Neuron (in vitro differentiated cells): ENCODE measurements at regions not wholly inside any gene's neighbourhood (a gene's known extent, or its start where the extent isn't known, plus 50 kb on each side); places are given as distances from the start of the nearest gene placed in this dataset.
"Not testable (repeated sequence)": the region's sequence is repeated elsewhere in the genome, so short reads cannot be mapped to it uniquely, and the experiment has no call there.

ENCODE experiments used
- H2AFZ ChIP-seq: one replicate; pipeline ENCODE4 v1.6.1; 2013; ENCODE audit warnings: low read depth, mild to moderate bottlenecking, inconsistent platforms, low read length, moderate library complexity
- H3K27me3 ChIP-seq: one replicate; pipeline ENCODE4 v1.6.1; 2013; ENCODE audit warnings: low read length; ENCODE audit not compliant: insufficient read depth
- H3K36me3 ChIP-seq: one replicate; pipeline ENCODE4 v1.6.1; 2013; ENCODE audit warnings: low read length; ENCODE audit not compliant: insufficient read depth
- H3K4me1 ChIP-seq: one replicate; pipeline ENCODE4 v1.6.1; 2013; ENCODE audit warnings: low read length; ENCODE audit not compliant: insufficient read depth
- H3K4me3 ChIP-seq: 2 replicates; pipeline ENCODE4 v1.5.1; 2013; ENCODE audit warnings: mild to moderate bottlenecking, low read length, moderate library complexity
- H3K9me3 ChIP-seq: one replicate; pipeline ENCODE4 v1.6.1; 2013; ENCODE audit warnings: low read length

- H3K4me1 ChIP-seq, result no peaks in the 10 kb centered on the region
- H3K4me3 ChIP-seq, result no peak overlapping the region
- H2AFZ ChIP-seq, result no peak overlapping the region
- no peaks in the 10 kb centered on the region for H3K9me3 ChIP-seq
- no peaks in the 10 kb centered on the region for H3K36me3 ChIP-seq
- H3K27me3 ChIP-seq, result no peaks in the 10 kb centered on the region
Observed at GRCh38 chr2:131646669-131647297, 119.1 kb downstream of the CCDC74A start.

DNA sequence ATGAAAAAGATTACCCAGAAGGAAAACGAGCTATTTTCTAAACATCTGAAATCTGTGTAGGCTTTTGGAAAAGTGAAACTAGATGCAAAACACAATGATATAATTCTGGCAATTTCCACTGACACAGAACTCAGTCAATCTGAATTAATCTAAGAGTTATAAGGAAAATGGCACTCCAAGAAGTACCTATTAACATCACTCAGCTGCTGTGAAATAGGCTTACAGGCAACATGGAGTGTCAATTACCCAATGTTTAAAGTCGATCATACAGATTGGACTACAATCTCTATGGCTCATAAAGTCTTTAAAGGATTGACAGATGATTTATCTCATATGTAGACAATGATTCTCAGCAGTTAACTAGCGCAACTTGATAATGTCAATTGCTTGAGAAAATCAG lies 120.9 kb downstream of the CCDC74A start:
- H3K4me3 ChIP-seq, H3K27me3 ChIP-seq, H3K9me3 ChIP-seq, H3K4me1 ChIP-seq, H2AFZ ChIP-seq, H3K36me3 ChIP-seq: not testable (repeated sequence)

DNA sequence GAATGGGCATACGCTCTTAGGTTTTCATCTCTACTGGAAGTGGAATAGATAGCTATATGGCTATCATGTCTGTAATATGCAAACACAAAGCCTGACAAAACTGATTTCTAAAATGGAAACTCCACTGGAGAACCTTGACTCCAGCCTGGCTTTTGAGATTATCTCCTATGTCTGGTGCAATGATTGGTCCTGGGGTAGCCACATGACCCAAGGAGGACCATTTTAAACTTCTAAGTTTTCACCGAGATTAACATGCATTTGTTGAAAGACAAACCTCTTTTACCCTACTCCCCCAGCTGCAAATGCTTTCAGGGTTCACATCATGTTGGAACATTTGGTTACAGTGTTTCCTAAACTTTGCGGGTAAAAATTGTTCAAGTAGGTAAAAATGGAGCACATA lies 124.6 kb downstream of the CCDC74A start:
- H2AFZ ChIP-seq, H3K4me1 ChIP-seq, H3K36me3 ChIP-seq, H3K27me3 ChIP-seq, H3K9me3 ChIP-seq, H3K4me3 ChIP-seq: not testable (repeated sequence)

DNA sequence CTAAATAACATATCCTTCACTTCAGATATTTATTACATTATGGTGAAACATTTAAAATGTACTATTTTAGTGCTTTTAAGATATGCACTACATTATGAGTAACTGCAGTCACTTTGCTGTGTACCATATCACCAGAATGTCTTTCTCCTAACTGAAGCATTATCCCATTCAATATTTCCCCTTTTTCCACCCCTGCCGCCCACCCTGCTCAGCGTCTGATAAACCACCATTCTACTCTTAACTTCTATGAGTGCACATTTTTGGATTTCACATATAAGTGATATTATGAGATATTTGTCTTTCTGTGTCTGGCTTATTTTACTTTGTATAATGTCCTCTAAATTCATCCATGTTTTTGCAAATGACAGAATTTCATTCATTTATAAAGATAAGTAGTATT lies 126.4 kb downstream of the CCDC74A start:
- not testable (repeated sequence) for H3K27me3 ChIP-seq, H3K9me3 ChIP-seq, H3K36me3 ChIP-seq, H2AFZ ChIP-seq, H3K4me3 ChIP-seq, H3K4me1 ChIP-seq

GRCh38 chr2:131656816-131657633 lies 129.3 kb downstream of the CCDC74A start:
- no peak overlapping the region for H3K4me3 ChIP-seq
- no peak overlapping the region for H2AFZ ChIP-seq
- H3K4me1 ChIP-seq, result no peaks in the 10 kb centered on the region
- H3K9me3 ChIP-seq, result peaks cover 2% of the 10 kb centered on the region
- H3K27me3 ChIP-seq, result peaks cover 7% of the 10 kb centered on the region
- H3K36me3 ChIP-seq, result no peaks in the 10 kb centered on the region

DNA sequence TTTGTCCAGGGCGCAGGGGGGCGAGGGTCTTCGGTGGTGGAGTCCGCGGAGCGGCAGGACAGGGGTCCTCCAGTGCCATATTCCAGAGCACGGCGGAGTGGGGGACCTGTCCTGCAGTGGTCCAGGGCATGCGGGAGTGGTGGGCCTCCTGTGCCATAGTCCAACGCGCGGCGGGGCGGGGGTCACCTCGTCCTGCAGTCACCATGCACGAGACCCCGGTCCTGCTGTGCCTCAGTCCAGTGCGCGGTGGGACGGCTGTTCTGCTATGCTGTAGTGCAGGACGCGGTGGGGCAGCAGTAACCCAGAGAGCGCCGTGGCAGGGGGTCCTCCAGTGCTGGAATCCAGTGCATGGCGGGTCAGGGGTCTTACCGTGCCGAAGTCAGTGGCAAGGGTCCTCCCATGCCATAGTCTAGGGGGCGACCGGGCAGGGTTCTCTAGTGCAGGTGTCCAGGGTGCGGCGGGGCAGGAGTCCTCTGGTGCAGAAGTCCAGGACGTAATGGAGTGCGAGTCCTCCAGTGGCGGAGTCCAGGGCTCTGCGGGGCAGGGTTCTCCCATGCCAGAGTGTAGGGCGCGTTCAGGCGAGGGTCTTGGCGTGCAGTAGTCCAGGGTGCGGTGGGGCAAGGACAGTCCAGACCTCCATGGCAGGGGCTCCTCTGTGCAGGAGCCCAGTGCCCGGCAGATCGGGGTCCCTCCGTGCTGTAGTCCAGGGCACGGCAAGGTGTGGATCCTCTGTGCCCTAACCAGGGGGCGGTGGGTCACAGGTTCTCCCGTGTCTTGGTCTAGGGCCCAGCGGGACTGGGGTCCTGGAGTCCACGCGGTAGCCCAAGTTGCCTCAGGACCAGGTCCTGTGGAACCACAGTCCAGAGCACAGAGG lies 130.4 kb downstream of the CCDC74A start:
- H3K36me3 ChIP-seq, result no peaks in the 10 kb centered on the region
- peaks cover 2% of the 10 kb centered on the region for H3K9me3 ChIP-seq
- peaks cover 7% of the 10 kb centered on the region for H3K27me3 ChIP-seq
- H2AFZ ChIP-seq, result no peak overlapping the region
- no peak overlapping the region for H3K4me3 ChIP-seq
- H3K4me1 ChIP-seq, result no peaks in the 10 kb centered on the region

- H3K9me3 ChIP-seq, result peaks cover 2% of the 10 kb centered on the region
Observed at GRCh38 chr2:131658769-131659131, 131.1 kb downstream of the CCDC74A start.

GRCh38 chr2:131659168-131659572 lies 131.5 kb downstream of the CCDC74A start:
- Histone ChIP-seq H3K4me3 (no peak overlapping the region), H3K9me3 (peaks cover 2% of the 10 kb centered on the region), H3K27me3 (peaks cover 7% of the 10 kb centered on the region), H3K4me1 (no peaks in the 10 kb centered on the region), H2AFZ (no peak overlapping the region), H3K36me3 (no peaks in the 10 kb centered on the region)

More at GRCh38 chr2:131658769-131659131, 131.1 kb downstream of the CCDC74A start:
- H3K27me3 ChIP-seq, result peaks cover 7% of the 10 kb centered on the region
- H3K4me1 ChIP-seq, result no peaks in the 10 kb centered on the region
- no peaks in the 10 kb centered on the region for H3K36me3 ChIP-seq
- H2AFZ ChIP-seq, result no peak overlapping the region
- no peak overlapping the region for H3K4me3 ChIP-seq

DNA sequence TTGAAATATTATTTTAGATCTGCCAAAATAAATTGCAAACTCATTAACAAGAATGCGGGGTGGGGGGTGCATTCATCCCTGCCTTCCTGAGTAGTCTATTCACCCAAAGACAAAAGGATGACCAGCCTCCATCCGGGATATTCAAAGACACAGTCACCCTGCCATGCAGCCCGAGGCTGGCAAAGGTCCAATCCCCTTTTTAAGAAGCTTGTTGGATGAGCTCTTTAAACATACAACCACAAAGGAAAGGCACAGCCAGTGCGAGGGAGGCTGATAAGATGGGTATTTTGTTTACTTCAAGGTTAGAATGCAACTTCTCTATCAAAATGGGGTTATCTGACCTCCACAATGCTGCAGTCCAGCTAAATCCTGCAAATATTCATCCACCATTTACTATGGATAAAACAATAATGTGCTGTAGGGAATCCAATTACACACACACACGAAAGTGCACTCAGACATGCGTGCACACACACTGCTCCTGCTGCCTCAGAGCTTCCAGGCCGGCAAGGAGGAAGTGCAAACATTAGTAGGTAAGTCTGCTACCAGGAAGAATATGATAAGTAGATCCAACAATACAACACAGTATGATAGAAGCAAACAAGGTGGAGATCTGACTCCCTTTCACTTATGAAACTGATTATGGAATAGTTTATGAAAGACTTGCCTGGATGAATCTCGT lies 133.6 kb downstream of the CCDC74A start:
- not testable (repeated sequence) for H3K9me3 ChIP-seq, H2AFZ ChIP-seq, H3K36me3 ChIP-seq, H3K27me3 ChIP-seq, H3K4me1 ChIP-seq, H3K4me3 ChIP-seq

DNA sequence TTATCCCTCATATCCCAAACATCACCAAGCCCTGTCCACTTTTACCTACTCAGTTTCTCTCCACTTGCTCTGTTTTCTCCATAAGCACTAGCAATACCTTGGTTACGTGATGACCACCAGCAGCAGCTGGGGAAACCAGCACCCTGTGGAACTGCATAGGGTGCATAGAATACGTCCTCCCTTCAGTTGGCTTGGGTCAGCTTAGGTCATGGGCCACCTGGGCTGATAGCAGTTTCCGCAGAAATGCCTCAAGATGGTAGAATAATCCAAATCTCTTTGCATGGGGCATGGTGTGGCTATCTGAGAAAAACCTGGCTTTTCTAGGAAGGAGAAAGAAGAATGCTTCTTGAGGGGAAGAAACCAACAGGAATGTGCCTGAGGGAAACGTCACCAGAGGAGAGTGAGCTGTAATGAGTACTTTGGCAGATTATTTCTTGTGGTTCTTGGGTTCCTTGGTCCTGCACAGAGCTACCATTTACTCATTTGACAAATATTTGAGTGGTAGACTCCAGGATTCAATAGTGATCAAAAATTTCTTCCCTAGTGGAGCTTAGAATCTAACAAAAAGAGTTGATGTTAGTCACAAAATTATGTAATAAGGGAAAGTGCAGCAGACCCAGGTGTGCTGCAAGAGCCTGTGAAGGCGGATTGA lies 134.3 kb downstream of the CCDC74A start:
- not testable (repeated sequence) for H3K27me3 ChIP-seq, H3K4me1 ChIP-seq, H3K4me3 ChIP-seq, H2AFZ ChIP-seq, H3K36me3 ChIP-seq, H3K9me3 ChIP-seq

DNA sequence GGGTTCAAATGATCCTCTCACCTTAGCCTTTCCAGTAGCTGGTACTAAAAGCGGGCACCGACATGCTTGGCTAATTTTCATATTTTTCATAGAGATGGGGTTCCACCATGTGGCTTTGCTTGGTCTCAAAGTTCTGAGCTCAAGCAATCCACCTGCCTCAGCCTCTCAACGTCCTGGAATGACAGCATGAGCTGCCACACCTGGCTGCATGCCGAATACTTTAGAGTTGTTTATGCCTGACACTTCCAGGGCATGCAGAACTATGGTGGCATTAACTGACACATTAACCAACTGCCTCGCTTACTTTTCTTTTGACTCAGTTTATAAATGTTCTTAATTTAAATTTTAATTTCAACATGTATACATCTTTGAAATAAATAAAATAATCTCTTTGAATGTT lies 135.8 kb downstream of the CCDC74A start:
- not testable (repeated sequence) for H3K9me3 ChIP-seq, H3K4me1 ChIP-seq, H2AFZ ChIP-seq, H3K27me3 ChIP-seq, H3K36me3 ChIP-seq, H3K4me3 ChIP-seq

- not testable (repeated sequence) for H2AFZ ChIP-seq, H3K4me3 ChIP-seq, H3K9me3 ChIP-seq, H3K36me3 ChIP-seq, H3K27me3 ChIP-seq, H3K4me1 ChIP-seq
Observed at GRCh38 chr2:131665716-131666115, 138.0 kb downstream of the CCDC74A start.
